H1 (cell line): ENCODE measurements at regions not wholly inside any gene's neighbourhood (a gene's known extent, or its start where the extent isn't known, plus 50 kb on each side); places are given as distances from the start of the nearest gene placed in this dataset.
"Not testable (repeated sequence)": the region's sequence is repeated elsewhere in the genome, so short reads cannot be mapped to it uniquely, and the experiment has no call there.

ENCODE experiments used
- CTCF ChIA-PET: fragments of 300-600 bp; sonication (Branson Sonifier 250); formaldehyde crosslinking; loops from one replicate; lab custom pipeline; 2021; ENCODE audit not compliant: partially characterized antibody; lab: Charles Lee
- POLR2A ChIA-PET: fragments of 300-600 bp; sonication (Branson Sonifier 250); formaldehyde crosslinking; loops from one replicate; lab custom pipeline; 2021; ENCODE audit warnings: inconsistent platforms; ENCODE audit not compliant: partially characterized antibody; lab: Charles Lee
- DNase-seq, 2 experiments: peaks; one replicate each; pipeline versions ENCODE4 v3.0.0 to v3.0.0-alpha.2; 2010 to 2022; ENCODE audit warnings: low spot score in 2 of 2, low read depth in 1 of 2, mixed read lengths in 1 of 2
- FAIRE-seq: peaks from 2 replicates; lab custom pipeline; 2011; peaks lifted over from hg19 to GRCh38; lab: Jason Lieb, UNC
- H2AFZ ChIP-seq: 2 replicates; pipeline ENCODE4 v1.8.1; 2012; ENCODE audit warnings: low read length, inconsistent platforms
- H2AK5ac ChIP-seq: 2 replicates; pipeline ENCODE4 v1.6.1; 2013; ENCODE audit warnings: low read depth, low read length
- H2BK120ac ChIP-seq: replicated peaks from 2 replicates; pipeline ENCODE3; 2013; ENCODE audit warnings: low read depth, low read length, inconsistent platforms
- H2BK12ac ChIP-seq: 2 replicates; pipeline ENCODE4 v1.6.1; 2013; ENCODE audit warnings: low read depth, low read length
- H2BK15ac ChIP-seq: 2 replicates; pipeline ENCODE4 v1.6.1; 2013; ENCODE audit warnings: low read length
- H2BK20ac ChIP-seq: 2 replicates; pipeline ENCODE4 v1.6.1; 2013; ENCODE audit warnings: low read length
- H2BK5ac ChIP-seq: 2 replicates; pipeline ENCODE4 v1.6.1; 2013; ENCODE audit warnings: low read depth, low read length
- H3K14ac ChIP-seq: 2 replicates; pipeline ENCODE4 v1.6.1; 2013; ENCODE audit warnings: inconsistent platforms; ENCODE audit not compliant: insufficient read length
- H3K18ac ChIP-seq: 2 replicates; pipeline ENCODE4 v1.6.1; 2013; ENCODE audit warnings: low read length; ENCODE audit errors: extremely low read depth
- H3K23ac ChIP-seq: 2 replicates; pipeline ENCODE4 v1.6.1; 2013; ENCODE audit warnings: inconsistent platforms; ENCODE audit not compliant: insufficient read length
- H3K23me2 ChIP-seq: 2 replicates; pipeline ENCODE4 v1.6.1; 2013; ENCODE audit warnings: low read depth, low read length
- H3K27ac ChIP-seq: 2 replicates; pipeline ENCODE4 v1.6.1; 2011; ENCODE audit warnings: low read depth, low read length, inconsistent platforms
- H3K27me3 ChIP-seq, 4 experiments: replicated peaks in 1 of 4; 1 replicate in 1 of 4; 2 replicates in 3 of 4; pipeline versions ENCODE4 v1.6.1 to v1.8.1; 2011 to 2013; ENCODE audit warnings: low read length in 3 of 4, mild to moderate bottlenecking in 3 of 4, inconsistent platforms in 2 of 4, mixed read lengths in 2 of 4, moderate library complexity in 1 of 4; ENCODE audit not compliant: control insufficient read depth in 3 of 4, insufficient read depth in 3 of 4; ENCODE audit errors: extremely low read depth in 1 of 4
- H3K36me3 ChIP-seq, 4 experiments: 2 replicates each; pipeline versions ENCODE4 v1.6.1 to v1.8.1; 2011 to 2013; ENCODE audit warnings: mild to moderate bottlenecking in 4 of 4, low read length in 3 of 4, moderate library complexity in 2 of 4, control low read depth in 1 of 4, inconsistent platforms in 1 of 4; ENCODE audit not compliant: insufficient read depth in 4 of 4, control insufficient read depth in 2 of 4
- H3K4ac ChIP-seq: replicated peaks from 2 replicates; pipeline ENCODE3; 2013; ENCODE audit warnings: low read length, low read depth, mixed read lengths, inconsistent platforms; ENCODE audit not compliant: insufficient read length
- H3K4me1 ChIP-seq, 4 experiments: replicated peaks in 1 of 4; 1 replicate in 1 of 4; 2 replicates in 3 of 4; pipeline versions ENCODE4 v1.6.1 to v1.8.1; 2011 to 2013; ENCODE audit warnings: low read length in 3 of 4, inconsistent platforms in 2 of 4, mixed read lengths in 1 of 4; ENCODE audit not compliant: insufficient read depth in 4 of 4, control insufficient read depth in 3 of 4
- H3K4me2 ChIP-seq, 2 experiments: 2 replicates each; pipeline versions ENCODE4 v1.6.1 to v1.8.1; 2011 to 2013; ENCODE audit warnings: low read depth in 2 of 2, low read length in 2 of 2, control low read depth in 1 of 2, inconsistent platforms in 1 of 2, mild to moderate bottlenecking in 1 of 2; ENCODE audit not compliant: insufficient read depth in 1 of 2
- H3K4me3 ChIP-seq, 4 experiments: fragments of 200-600, 300-600 bp in 1 of 4; sonication (generic), shearing (Covaris generic), sonication (Bioruptor Twin) in 1 of 4; 2 replicates each; pipeline versions ENCODE4 v1.5.1 to v1.8.1; 2011 to 2016; ENCODE audit warnings: low read length in 4 of 4, low read depth in 3 of 4, control low read depth in 2 of 4, inconsistent platforms in 2 of 4, mild to moderate bottlenecking in 2 of 4, mixed read lengths in 1 of 4, moderate library complexity in 1 of 4; ENCODE audit not compliant: insufficient read depth in 2 of 4; ENCODE audit errors: extremely low read depth in 1 of 4
- H3K56ac ChIP-seq: replicated peaks from 2 replicates; pipeline ENCODE3; 2013; ENCODE audit warnings: low read depth, mild to moderate bottlenecking, mixed read lengths, low read length, inconsistent platforms; ENCODE audit not compliant: insufficient read length
- H3K79me1 ChIP-seq: 2 replicates; pipeline ENCODE4 v1.6.1; 2013; ENCODE audit warnings: low read depth, low read length, control low read depth
- H3K79me2 ChIP-seq, 2 experiments: 2 replicates each; pipeline versions ENCODE4 v1.6.1 to v1.8.1; 2012 to 2013; ENCODE audit warnings: low read length in 2 of 2, mild to moderate bottlenecking in 2 of 2, inconsistent platforms in 1 of 2; ENCODE audit not compliant: insufficient read depth in 2 of 2, control insufficient read depth in 1 of 2
- H3K9ac ChIP-seq, 4 experiments: replicated peaks in 1 of 4; 1 replicate in 1 of 4; 2 replicates in 3 of 4; pipeline versions ENCODE4 v1.6.1 to v1.8.1; 2011 to 2013; ENCODE audit warnings: low read depth in 3 of 4, low read length in 3 of 4, control low read depth in 2 of 4, mild to moderate bottlenecking in 2 of 4, moderate library complexity in 2 of 4, inconsistent platforms in 1 of 4; ENCODE audit errors: extremely low read depth in 1 of 4
- H3K9me3 ChIP-seq, 2 experiments: 2 replicates each; pipeline versions ENCODE4 v1.6.1 to v1.8.1; 2012 to 2013; ENCODE audit warnings: mild to moderate bottlenecking in 2 of 2, moderate library complexity in 2 of 2, control low read depth in 1 of 2, inconsistent platforms in 1 of 2, low read depth in 1 of 2, low read length in 1 of 2, mixed read lengths in 1 of 2; ENCODE audit not compliant: insufficient read depth in 2 of 2
- H4K20me1 ChIP-seq, 2 experiments: replicated peaks in 1 of 2; 2 replicates each; pipeline versions ENCODE3 to v1.8.1; 2011 to 2013; ENCODE audit warnings: inconsistent platforms in 2 of 2, low read length in 2 of 2, mild to moderate bottlenecking in 1 of 2; ENCODE audit not compliant: insufficient read depth in 2 of 2, control insufficient read depth in 1 of 2
- H4K5ac ChIP-seq: 2 replicates; pipeline ENCODE4 v1.6.1; 2013; ENCODE audit warnings: low read length, low read depth, mixed read lengths, inconsistent platforms; ENCODE audit not compliant: insufficient read length
- H4K8ac ChIP-seq: 2 replicates; pipeline ENCODE4 v1.8.0; 2013; ENCODE audit warnings: mild to moderate bottlenecking, moderate library complexity, low read length, inconsistent platforms; ENCODE audit not compliant: insufficient read depth; ENCODE audit errors: extremely low read depth
- H4K91ac ChIP-seq: replicated peaks from 2 replicates; pipeline ENCODE3; 2013; ENCODE audit warnings: low read length, mixed read lengths, inconsistent platforms; ENCODE audit not compliant: insufficient read length
- ASH2L ChIP-seq: fragments of 200-600, 300-600 bp; sonication (generic); IDR thresholded peaks from one replicate; pipeline ENCODE4 v1.7.1; 2017; ENCODE audit warnings: low read length
- EZH2 ChIP-seq: fragments of 200-600 bp; sonication (generic); IDR thresholded peaks from 2 replicates; pipeline ENCODE4 v1.7.1; 2012; ENCODE audit warnings: low read depth, mild to moderate bottlenecking, moderate library complexity, low read length, inconsistent platforms; ENCODE audit not compliant: severe bottlenecking
- GTF2F1 ChIP-seq: IDR thresholded peaks from 2 replicates; pipeline ENCODE4 v1.6.1; 2012; ENCODE audit warnings: low read depth, low read length, improper control_type of control experiment, borderline replicate concordance
- JUN ChIP-seq: IDR thresholded peaks from 2 replicates; pipeline ENCODE4 v1.6.1; 2011; ENCODE audit warnings: low read depth, mild to moderate bottlenecking, improper control_type of control experiment, low read length
- KDM1A ChIP-seq: fragments of 200-600, 300-600 bp; sonication (generic); IDR thresholded peaks from 2 replicates; pipeline ENCODE4 v1.7.1; 2016; ENCODE audit warnings: mild to moderate bottlenecking, low read length, borderline replicate concordance
- NRF1 ChIP-seq: IDR thresholded peaks from 2 replicates; pipeline ENCODE4 v1.6.1; 2011; ENCODE audit warnings: mild to moderate bottlenecking, low read depth, low read length, improper control_type of control experiment
- SIX5 ChIP-seq: IDR thresholded peaks from 2 replicates; pipeline ENCODE4 v1.6.1; 2011; ENCODE audit warnings: mild to moderate bottlenecking, low read depth, low read length
- SP1 ChIP-seq: IDR thresholded peaks from 2 replicates; pipeline ENCODE4 v1.6.1; 2011; ENCODE audit warnings: low read depth, low read length
- WGBS, 2 experiments: shearing (Covaris generic) in 1 of 2; methylation state at CpG; one replicate each; pipeline versions ENCODE4 v1.1.6 to v1.1.7; 2013 to 2015; ENCODE audit warnings: low lambda C conversion rate in 2 of 2, mixed read lengths in 2 of 2, inconsistent platforms in 1 of 2, low coverage in 1 of 2, missing lambda C conversion rate in 1 of 2; ENCODE audit not compliant: insufficient replicate concordance in 2 of 2, insufficient coverage in 1 of 2, insufficient read length in 1 of 2; ENCODE audit errors: extremely low coverage in 1 of 2, missing lambda C conversion rate in 1 of 2; 5-methylcytosine and 5-hydroxymethylcytosine counted together

DNA sequence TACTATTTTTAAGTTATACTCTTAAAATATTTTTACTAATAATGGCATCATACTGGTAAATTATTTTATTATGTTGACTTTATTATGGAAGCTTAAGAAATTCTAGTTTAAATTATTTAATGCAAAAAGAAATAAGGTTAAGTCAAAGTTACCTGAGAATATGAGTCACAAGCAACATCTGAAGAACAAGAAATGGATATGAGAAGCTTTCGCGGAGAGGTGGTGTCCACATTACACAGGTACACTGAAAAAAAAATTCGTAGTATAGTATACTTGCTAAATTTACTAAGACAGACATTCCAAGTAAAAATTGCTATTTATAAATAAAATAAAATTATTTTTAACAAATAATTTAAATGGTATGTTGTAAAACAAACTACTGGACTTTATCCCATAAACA, 143.8 kb downstream of the AVL9 start (continued):
- TF ChIP-seq KDM1A (no peak), EZH2 (no peak), GTF2F1 (no peak), NRF1 (no peak), JUN (no peak), SIX5 (no peak), ASH2L (no peak), SP1 (no peak)

DNA sequence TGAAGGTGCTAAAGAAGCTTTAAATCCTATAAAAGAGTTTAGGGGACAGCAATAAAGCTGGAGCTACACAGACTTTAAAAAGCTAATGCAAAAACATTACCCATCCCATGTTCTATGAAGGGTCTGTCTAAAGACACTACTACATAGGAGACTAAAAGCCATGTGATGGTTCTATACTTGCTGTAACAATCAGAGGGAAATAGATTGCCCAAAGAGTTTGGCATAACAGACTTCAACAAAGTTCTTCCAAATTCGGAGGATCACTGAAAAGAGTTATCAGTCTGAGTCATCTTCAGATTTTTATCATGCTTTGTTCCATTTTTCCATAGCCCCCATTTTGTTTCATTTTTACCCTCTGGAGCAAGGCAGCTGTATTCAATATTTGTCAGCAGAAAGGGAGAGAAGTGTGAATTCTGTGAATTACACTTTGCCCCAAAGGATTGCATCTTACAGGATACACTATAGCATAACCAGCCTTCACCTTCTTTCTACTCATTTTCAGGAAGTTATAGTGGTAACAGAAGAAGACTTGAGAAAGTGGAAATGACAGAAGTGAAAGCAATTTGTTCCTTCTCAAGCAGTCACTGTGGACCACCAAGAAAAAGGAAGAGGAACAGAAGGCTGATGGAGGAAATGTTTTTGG, 143.3 kb downstream of the AVL9 start:
- H3K4me2 ChIP-seq, H2AK5ac ChIP-seq, H3K4me1 ChIP-seq, H3K18ac ChIP-seq, H3K56ac ChIP-seq, H2BK5ac ChIP-seq, H3K79me2 ChIP-seq, H3K9ac ChIP-seq, FAIRE-seq, H4K8ac ChIP-seq, H2AFZ ChIP-seq, H3K23me2 ChIP-seq, H3K4me3 ChIP-seq, H3K4ac ChIP-seq, H4K91ac ChIP-seq, H2BK120ac ChIP-seq, H4K20me1 ChIP-seq, H4K5ac ChIP-seq, POLR2A ChIA-PET, H2BK15ac ChIP-seq, H3K9me3 ChIP-seq, H2BK12ac ChIP-seq, CTCF ChIA-PET, H3K27me3 ChIP-seq, H3K27ac ChIP-seq, H2BK20ac ChIP-seq, DNase-seq, H3K36me3 ChIP-seq, H3K14ac ChIP-seq, H3K79me1 ChIP-seq, H3K23ac ChIP-seq: not testable (repeated sequence)
- WGBS, 2 experiments, result 89% methylated on average over 1 of the region's 1 CpG; no CpG with 5 or more reads in 1 of the 2 experiments
